ENCODE measurements at regions not wholly inside any gene's neighbourhood (a gene's known extent, or its start where the extent isn't known, plus 50 kb on each side); places are given as distances from the start of the nearest gene placed in this dataset.

DNA sequence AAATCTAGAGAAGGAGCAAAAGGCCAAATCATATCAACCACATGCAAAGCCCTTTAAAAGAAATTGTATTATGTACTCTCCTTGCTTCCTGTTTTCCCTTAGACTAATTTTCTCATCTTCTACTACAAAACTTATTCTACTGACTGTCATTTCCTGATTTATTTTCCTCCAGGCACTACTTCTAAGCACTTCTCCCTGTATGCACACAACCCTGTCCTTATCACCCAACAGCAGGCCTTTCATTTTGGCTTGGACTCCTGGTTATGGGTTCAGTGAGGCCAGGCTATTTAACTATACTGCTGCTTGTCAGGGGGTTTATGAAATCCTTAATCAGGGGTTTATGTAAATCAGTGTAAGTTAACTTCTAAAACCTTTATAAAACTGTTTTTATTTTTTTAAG, 205.1 kb upstream of the FAM98A start:
- ChIA-PET CTCF (no interaction called here), POLR2A (no interaction called here)
- 0 out of 2 replicates have a peak, but pooled peaks cover 2% of the 10 kb centered on the region for H3K9me3 ChIP-seq
- H3K36me3 Mint-ChIP-seq (ENCODE audit: insufficient read depth, unreplicated experiment): no peaks in the 10 kb centered on the region
- BruUV-seq (replicated peaks): no TSS peak
- no peaks in the 10 kb centered on the region for H3K36me3 ChIP-seq (ENCODE audit: control insufficient read depth, insufficient read depth, low read length)
- H3K4me3 ChIP-seq (ENCODE audit: low read depth, low read length): no peak overlapping the region
- no peak overlapping the region for H3K27ac Mint-ChIP-seq (ENCODE audit: unreplicated experiment)
- TF ChIP-seq, protein P1, sequence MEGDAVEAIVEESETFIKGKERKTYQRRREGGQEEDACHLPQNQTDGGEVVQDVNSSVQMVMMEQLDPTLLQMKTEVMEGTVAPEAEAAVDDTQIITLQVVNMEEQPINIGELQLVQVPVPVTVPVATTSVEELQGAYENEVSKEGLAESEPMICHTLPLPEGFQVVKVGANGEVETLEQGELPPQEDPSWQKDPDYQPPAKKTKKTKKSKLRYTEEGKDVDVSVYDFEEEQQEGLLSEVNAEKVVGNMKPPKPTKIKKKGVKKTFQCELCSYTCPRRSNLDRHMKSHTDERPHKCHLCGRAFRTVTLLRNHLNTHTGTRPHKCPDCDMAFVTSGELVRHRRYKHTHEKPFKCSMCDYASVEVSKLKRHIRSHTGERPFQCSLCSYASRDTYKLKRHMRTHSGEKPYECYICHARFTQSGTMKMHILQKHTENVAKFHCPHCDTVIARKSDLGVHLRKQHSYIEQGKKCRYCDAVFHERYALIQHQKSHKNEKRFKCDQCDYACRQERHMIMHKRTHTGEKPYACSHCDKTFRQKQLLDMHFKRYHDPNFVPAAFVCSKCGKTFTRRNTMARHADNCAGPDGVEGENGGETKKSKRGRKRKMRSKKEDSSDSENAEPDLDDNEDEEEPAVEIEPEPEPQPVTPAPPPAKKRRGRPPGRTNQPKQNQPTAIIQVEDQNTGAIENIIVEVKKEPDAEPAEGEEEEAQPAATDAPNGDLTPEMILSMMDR (IDR thresholded peaks at IDR 0.05; ENCODE audit: insufficient read depth in 1 of 2, low read depth in 1 of 2, low read length in 1 of 2, severe bottlenecking in 1 of 2, unreplicated experiment in 1 of 2): no peak
- no peak for DNase-seq
- intact Hi-C loops (cut with micrococcal nuclease; ENCODE audit: unreplicated experiment): no loop called here
- H3K4me1 Mint-ChIP-seq (ENCODE audit: low read depth, unreplicated experiment): no peaks in the 10 kb centered on the region
- H3K27me3 Mint-ChIP-seq (ENCODE audit: insufficient read depth, unreplicated experiment): peaks cover 4% of the 10 kb centered on the region
- no peaks in the 10 kb centered on the region for H3K27me3 ChIP-seq (replicated peaks; ENCODE audit: control insufficient read depth, insufficient read depth, low read length)
- H3K9me3 Mint-ChIP-seq (ENCODE audit: unreplicated experiment): no peaks in the 10 kb centered on the region
- no peaks in the 10 kb centered on the region for H3K4me1 ChIP-seq
- no peak overlapping the region for H3K4me3 Mint-ChIP-seq (ENCODE audit: unreplicated experiment)

DNA sequence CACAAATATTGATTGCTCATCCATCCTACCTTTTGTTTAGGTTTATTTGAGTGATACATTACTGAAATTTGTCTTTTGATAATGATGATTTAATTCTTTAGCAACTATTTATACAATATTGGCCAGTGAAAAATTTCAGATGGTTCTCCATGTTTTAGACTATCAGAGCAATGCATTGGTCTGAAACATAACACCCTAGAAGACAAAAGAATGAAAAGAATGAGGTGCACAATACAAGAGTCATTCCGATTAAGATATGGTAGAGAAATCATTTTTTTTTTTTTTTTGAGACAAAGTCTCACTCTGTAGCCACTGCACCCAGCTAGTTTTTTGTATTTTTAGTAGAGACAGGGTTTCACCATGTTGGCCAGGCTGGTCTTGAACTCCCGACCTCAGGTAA, 197.4 kb upstream of the FAM98A start:
- CTCF ChIA-PET: no interaction called here
- intact Hi-C loops (cut with micrococcal nuclease; ENCODE audit: unreplicated experiment): no loop called here
- H3K4me1 Mint-ChIP-seq (ENCODE audit: low read depth, unreplicated experiment): no peaks in the 10 kb centered on the region
- no peaks in the 10 kb centered on the region for H3K36me3 Mint-ChIP-seq (ENCODE audit: insufficient read depth, unreplicated experiment)
- H3K4me3 Mint-ChIP-seq (ENCODE audit: unreplicated experiment): no peak overlapping the region
- Histone ChIP-seq H3K4me3 (ENCODE audit: low read depth, low read length) (no peak overlapping the region), H3K36me3 (ENCODE audit: control insufficient read depth, insufficient read depth, low read length) (no peaks in the 10 kb centered on the region), H3K4me1 (no peaks in the 10 kb centered on the region), H3K27me3 (replicated peaks; ENCODE audit: control insufficient read depth, insufficient read depth, low read length) (no peaks in the 10 kb centered on the region), H3K9me3 (0 out of 2 replicates have a peak, but pooled peaks cover 2% of the 10 kb centered on the region)
- TF ChIP-seq, protein P1 (IDR thresholded peaks at IDR 0.05; ENCODE audit: insufficient read depth in 1 of 2, low read depth in 1 of 2, low read length in 1 of 2, severe bottlenecking in 1 of 2, unreplicated experiment in 1 of 2): no peak
- no peak overlapping the region for H3K27ac Mint-ChIP-seq (ENCODE audit: unreplicated experiment)
- no peak for DNase-seq
- POLR2A ChIA-PET: no interaction called here
- H3K9me3 Mint-ChIP-seq (ENCODE audit: unreplicated experiment): peaks cover 10% of the 10 kb centered on the region
- BruUV-seq (replicated peaks): no TSS peak
- H3K27me3 Mint-ChIP-seq (ENCODE audit: insufficient read depth, unreplicated experiment): peaks cover 5% of the 10 kb centered on the region

DNA sequence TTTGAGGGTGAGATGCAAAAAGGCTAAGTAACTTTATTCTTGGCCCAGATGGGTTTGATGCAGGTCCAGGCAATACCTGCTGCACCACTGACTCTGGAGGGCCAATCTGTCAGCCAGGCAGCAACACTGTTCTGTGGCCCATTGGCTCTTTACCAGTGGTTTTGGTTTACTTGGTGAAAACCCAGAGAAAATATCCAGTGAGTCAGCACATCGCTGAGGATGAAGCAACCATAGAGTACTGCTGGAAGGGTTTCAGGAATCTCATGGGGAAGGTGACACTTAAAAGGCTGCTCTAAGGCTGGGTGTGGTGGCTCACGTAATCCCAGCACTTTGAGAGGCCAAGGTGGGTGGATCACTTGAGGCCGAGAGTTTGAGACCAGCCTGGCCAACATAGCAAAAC, 192.5 kb upstream of the FAM98A start:
- TF ChIP-seq, protein P1 (IDR thresholded peaks at IDR 0.05; ENCODE audit: insufficient read depth in 1 of 2, low read depth in 1 of 2, low read length in 1 of 2, severe bottlenecking in 1 of 2, unreplicated experiment in 1 of 2): no peak
- intact Hi-C loops (cut with micrococcal nuclease; ENCODE audit: unreplicated experiment): no loop called here
- DNase-seq: no peak
- H3K9me3 Mint-ChIP-seq (ENCODE audit: unreplicated experiment): peaks cover 10% of the 10 kb centered on the region
- no peaks in the 10 kb centered on the region for H3K27me3 ChIP-seq (replicated peaks; ENCODE audit: control insufficient read depth, insufficient read depth, low read length)
- H3K27me3 Mint-ChIP-seq (ENCODE audit: insufficient read depth, unreplicated experiment): peaks cover 11% of the 10 kb centered on the region
- no peak overlapping the region for H3K4me3 ChIP-seq (ENCODE audit: low read depth, low read length)
- ChIA-PET CTCF (no interaction called here), POLR2A (no interaction called here)
- no TSS peak for BruUV-seq (replicated peaks)
- no peak overlapping the region for H3K4me3 Mint-ChIP-seq (ENCODE audit: unreplicated experiment)
- H3K9me3 ChIP-seq: no peaks in the 10 kb centered on the region
- H3K4me1 Mint-ChIP-seq (ENCODE audit: low read depth, unreplicated experiment): no peaks in the 10 kb centered on the region
- no peaks in the 10 kb centered on the region for H3K36me3 ChIP-seq (ENCODE audit: control insufficient read depth, insufficient read depth, low read length)
- H3K4me1 ChIP-seq: no peaks in the 10 kb centered on the region
- no peaks in the 10 kb centered on the region for H3K36me3 Mint-ChIP-seq (ENCODE audit: insufficient read depth, unreplicated experiment)
- no peak overlapping the region for H3K27ac Mint-ChIP-seq (ENCODE audit: unreplicated experiment)

All from Caco-2 (cell line).